ENCODE measurements at regions not wholly inside any gene's neighbourhood (a gene's known extent, or its start where the extent isn't known, plus 50 kb on each side); places are given as distances from the start of the nearest gene placed in this dataset.

DNA sequence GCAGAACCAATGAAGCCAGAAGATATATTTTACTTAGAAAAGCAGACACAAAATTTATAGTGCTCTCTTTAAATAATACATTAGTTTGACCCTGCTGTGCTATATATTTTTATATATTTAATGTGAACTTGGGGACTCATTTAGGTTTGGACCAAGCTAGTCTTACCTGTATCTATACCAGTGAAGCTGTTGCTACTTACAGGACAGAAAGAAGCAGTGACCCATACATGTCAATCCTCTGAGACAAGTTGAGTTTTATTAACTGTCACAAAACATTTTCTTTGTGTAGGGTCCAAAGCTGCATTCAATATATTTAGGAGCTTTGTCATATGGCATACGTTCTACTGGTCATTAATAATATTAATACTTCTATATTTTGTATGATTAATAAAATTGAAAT is 327.7 kb upstream of the NUDT12 start:
- TF ChIP-seq EZH2 (IDR thresholded peaks at IDR 0.05; ENCODE audit: borderline replicate concordance, low read depth, low read length, severe bottlenecking) (no peak), POLR2AphosphoS5 (IDR thresholded peaks at IDR 0.05; ENCODE audit: insufficient read depth, low read depth, low read length) (no peak), JUN (IDR thresholded peaks at IDR 0.05; ENCODE audit: borderline replicate concordance, insufficient read depth, insufficient read length, low read depth) (no peak), POLR2A (IDR thresholded peaks at IDR 0.05; ENCODE audit: low read depth, low read length) (no peak), GATA2 (IDR thresholded peaks at IDR 0.05; ENCODE audit: insufficient read depth, insufficient read length, low read depth, low read length) (no peak), FOS (IDR thresholded peaks at IDR 0.05; ENCODE audit: borderline replicate concordance, insufficient read depth, low read length) (no peak)
- TF ChIP-seq, protein P1, sequence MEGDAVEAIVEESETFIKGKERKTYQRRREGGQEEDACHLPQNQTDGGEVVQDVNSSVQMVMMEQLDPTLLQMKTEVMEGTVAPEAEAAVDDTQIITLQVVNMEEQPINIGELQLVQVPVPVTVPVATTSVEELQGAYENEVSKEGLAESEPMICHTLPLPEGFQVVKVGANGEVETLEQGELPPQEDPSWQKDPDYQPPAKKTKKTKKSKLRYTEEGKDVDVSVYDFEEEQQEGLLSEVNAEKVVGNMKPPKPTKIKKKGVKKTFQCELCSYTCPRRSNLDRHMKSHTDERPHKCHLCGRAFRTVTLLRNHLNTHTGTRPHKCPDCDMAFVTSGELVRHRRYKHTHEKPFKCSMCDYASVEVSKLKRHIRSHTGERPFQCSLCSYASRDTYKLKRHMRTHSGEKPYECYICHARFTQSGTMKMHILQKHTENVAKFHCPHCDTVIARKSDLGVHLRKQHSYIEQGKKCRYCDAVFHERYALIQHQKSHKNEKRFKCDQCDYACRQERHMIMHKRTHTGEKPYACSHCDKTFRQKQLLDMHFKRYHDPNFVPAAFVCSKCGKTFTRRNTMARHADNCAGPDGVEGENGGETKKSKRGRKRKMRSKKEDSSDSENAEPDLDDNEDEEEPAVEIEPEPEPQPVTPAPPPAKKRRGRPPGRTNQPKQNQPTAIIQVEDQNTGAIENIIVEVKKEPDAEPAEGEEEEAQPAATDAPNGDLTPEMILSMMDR (IDR thresholded peaks at IDR 0.05; ENCODE audit: extremely low read depth in 1 of 2, insufficient read depth in 1 of 2, low read depth in 1 of 2, low read length in 2 of 2), result no peak
- TF ChIP-seq, protein P2, sequence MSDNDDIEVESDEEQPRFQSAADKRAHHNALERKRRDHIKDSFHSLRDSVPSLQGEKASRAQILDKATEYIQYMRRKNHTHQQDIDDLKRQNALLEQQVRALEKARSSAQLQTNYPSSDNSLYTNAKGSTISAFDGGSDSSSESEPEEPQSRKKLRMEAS (IDR thresholded peaks at IDR 0.05; ENCODE audit: insufficient read depth, insufficient read length), result no peak

All from endothelial cell of umbilical vein (primary cell).